Endothelial cell (in vitro differentiated cells): ENCODE measurements at regions not wholly inside any gene's neighbourhood (a gene's known extent, or its start where the extent isn't known, plus 50 kb on each side); places are given as distances from the start of the nearest gene placed in this dataset.

Experiments
- DNase-seq: peaks from one replicate; pipeline ENCODE4 v3.0.0; 2021; ENCODE audit warnings: low spot score
- H3K27ac Mint-ChIP-seq: one replicate; pipeline ENCODE4 v1.8.0; 2021; ENCODE audit warnings: mixed read lengths, inconsistent platforms; ENCODE audit not compliant: unreplicated experiment
- H3K27me3 Mint-ChIP-seq: one replicate; pipeline ENCODE4 v1.8.0; 2021; ENCODE audit warnings: mild to moderate bottlenecking, moderate library complexity, mixed read lengths, inconsistent platforms; ENCODE audit not compliant: unreplicated experiment
- H3K36me3 Mint-ChIP-seq: one replicate; pipeline ENCODE4 v1.8.0; 2021; ENCODE audit warnings: mild to moderate bottlenecking, low read depth, mixed read lengths, inconsistent platforms; ENCODE audit not compliant: unreplicated experiment
- H3K4me1 Mint-ChIP-seq: one replicate; pipeline ENCODE4 v1.8.0; 2021; ENCODE audit warnings: mild to moderate bottlenecking, mixed read lengths, inconsistent platforms; ENCODE audit not compliant: unreplicated experiment
- H3K4me3 Mint-ChIP-seq: one replicate; pipeline ENCODE4 v1.8.0; 2021; ENCODE audit warnings: mild to moderate bottlenecking, mixed read lengths, inconsistent platforms; ENCODE audit not compliant: unreplicated experiment
- H3K9me3 Mint-ChIP-seq: one replicate; pipeline ENCODE4 v1.8.0; 2021; ENCODE audit warnings: mixed read lengths, inconsistent platforms; ENCODE audit not compliant: unreplicated experiment
- TF ChIP-seq, protein P1 (sequence below): fragments of 200-600 bp; sonication (generic); IDR thresholded peaks from one replicate; pipeline ENCODE4 v1.5.0; 2021; ENCODE audit warnings: antibody characterized with exemption; ENCODE audit not compliant: unreplicated experiment

- Mint-ChIP-seq H3K27ac (no peak overlapping the region), H3K9me3 (peaks cover 5% of the 10 kb centered on the region), H3K4me3 (no peak overlapping the region), H3K27me3 (peaks cover 1% of the 10 kb centered on the region), H3K4me1 (no peaks in the 10 kb centered on the region), H3K36me3 (no peaks in the 10 kb centered on the region)
- TF ChIP-seq, protein P1, sequence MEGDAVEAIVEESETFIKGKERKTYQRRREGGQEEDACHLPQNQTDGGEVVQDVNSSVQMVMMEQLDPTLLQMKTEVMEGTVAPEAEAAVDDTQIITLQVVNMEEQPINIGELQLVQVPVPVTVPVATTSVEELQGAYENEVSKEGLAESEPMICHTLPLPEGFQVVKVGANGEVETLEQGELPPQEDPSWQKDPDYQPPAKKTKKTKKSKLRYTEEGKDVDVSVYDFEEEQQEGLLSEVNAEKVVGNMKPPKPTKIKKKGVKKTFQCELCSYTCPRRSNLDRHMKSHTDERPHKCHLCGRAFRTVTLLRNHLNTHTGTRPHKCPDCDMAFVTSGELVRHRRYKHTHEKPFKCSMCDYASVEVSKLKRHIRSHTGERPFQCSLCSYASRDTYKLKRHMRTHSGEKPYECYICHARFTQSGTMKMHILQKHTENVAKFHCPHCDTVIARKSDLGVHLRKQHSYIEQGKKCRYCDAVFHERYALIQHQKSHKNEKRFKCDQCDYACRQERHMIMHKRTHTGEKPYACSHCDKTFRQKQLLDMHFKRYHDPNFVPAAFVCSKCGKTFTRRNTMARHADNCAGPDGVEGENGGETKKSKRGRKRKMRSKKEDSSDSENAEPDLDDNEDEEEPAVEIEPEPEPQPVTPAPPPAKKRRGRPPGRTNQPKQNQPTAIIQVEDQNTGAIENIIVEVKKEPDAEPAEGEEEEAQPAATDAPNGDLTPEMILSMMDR: no peak
- DNase-seq: no peak
Measured at GRCh38 chr18:38980420-38980819, 1414.8 kb upstream of the CELF4 start.

DNA sequence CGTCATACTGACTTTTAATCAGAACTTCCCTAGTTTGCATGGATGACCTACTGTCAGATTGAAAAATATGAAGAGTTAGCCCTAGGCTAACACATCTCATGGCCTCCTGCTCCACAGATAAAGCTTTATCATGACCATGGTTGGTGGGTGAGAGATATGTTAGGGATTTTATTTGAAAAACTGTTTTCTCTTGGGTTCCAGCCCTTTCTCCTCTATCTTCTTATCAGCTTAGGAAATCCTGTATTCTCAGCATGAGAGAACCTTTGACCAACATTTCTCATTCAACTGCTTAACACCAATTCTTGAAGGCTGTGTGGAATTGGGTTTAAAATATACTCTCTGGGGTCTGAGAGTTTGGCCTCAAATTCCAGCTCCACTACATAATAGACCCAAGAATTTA is 1407.0 kb upstream of the CELF4 start:
- no peaks in the 10 kb centered on the region for H3K4me1 Mint-ChIP-seq
- H3K9me3 Mint-ChIP-seq: no peaks in the 10 kb centered on the region
- DNase-seq: no peak
- H3K27me3 Mint-ChIP-seq: no peaks in the 10 kb centered on the region
- TF ChIP-seq, protein P1: no peak
- no peaks in the 10 kb centered on the region for H3K36me3 Mint-ChIP-seq
- no peak overlapping the region for H3K4me3 Mint-ChIP-seq
- no peak overlapping the region for H3K27ac Mint-ChIP-seq

- TF ChIP-seq, protein P1: no peak
- H3K36me3 Mint-ChIP-seq: no peaks in the 10 kb centered on the region
- DNase-seq: no peak
- H3K27ac Mint-ChIP-seq: no peak overlapping the region
- no peaks in the 10 kb centered on the region for H3K4me1 Mint-ChIP-seq
- H3K4me3 Mint-ChIP-seq: no peak overlapping the region
- H3K27me3 Mint-ChIP-seq: no peaks in the 10 kb centered on the region
- no peaks in the 10 kb centered on the region for H3K9me3 Mint-ChIP-seq
Measured at GRCh38 chr18:38971881-38972280, 1406.3 kb upstream of the CELF4 start.

- Mint-ChIP-seq H3K4me1 (peaks cover 3% of the 10 kb centered on the region), H3K27me3 (no peaks in the 10 kb centered on the region), H3K4me3 (no peak overlapping the region), H3K27ac (no peak overlapping the region), H3K9me3 (no peaks in the 10 kb centered on the region), H3K36me3 (no peaks in the 10 kb centered on the region)
- DNase-seq: no peak
- TF ChIP-seq, protein P1: no peak
Measured at GRCh38 chr18:38966841-38967240, 1401.2 kb upstream of the CELF4 start.

GRCh38 chr18:38963943-38964660 is 1398.5 kb upstream of the CELF4 start:
- peaks cover 3% of the 10 kb centered on the region for H3K4me1 Mint-ChIP-seq
- TF ChIP-seq, protein P1: no peak
- no peaks in the 10 kb centered on the region for H3K36me3 Mint-ChIP-seq
- no peaks in the 10 kb centered on the region for H3K9me3 Mint-ChIP-seq
- H3K27me3 Mint-ChIP-seq: no peaks in the 10 kb centered on the region
- no peak for DNase-seq
- no peak overlapping the region for H3K4me3 Mint-ChIP-seq
- H3K27ac Mint-ChIP-seq: no peak overlapping the region
